ENCODE measurements at regions not wholly inside any gene's neighbourhood (a gene's known extent, or its start where the extent isn't known, plus 50 kb on each side); places are given as distances from the start of the nearest gene placed in this dataset.

DNA sequence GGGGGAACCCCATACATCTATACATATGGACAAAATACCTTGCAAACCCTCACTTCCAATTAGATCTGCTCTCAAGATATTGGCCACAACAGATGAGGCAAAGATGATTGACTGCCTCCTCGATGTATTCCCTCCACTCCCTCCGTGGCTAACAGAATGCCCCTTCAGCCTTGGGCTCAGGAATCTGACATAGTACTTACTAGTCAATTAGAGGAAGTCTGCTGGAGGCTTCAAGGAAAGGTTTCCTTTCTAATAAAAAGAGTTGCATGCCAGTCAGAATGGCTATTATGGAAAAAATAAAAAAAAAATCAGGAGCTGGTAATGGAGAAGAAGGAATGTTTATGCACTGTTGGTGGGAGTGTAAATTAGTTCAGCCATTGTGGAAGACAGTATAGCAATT is 90.4 kb upstream of the VAV3 start:
- H3K36me3 ChIP-seq (ENCODE audit: control insufficient read depth, insufficient read depth, low read length) = no peaks in the 10 kb centered on the region
- no peak overlapping the region for H3K4me2 ChIP-seq (ENCODE audit: low read length)
- WGBS (ENCODE audit: extremely low coverage, insufficient coverage, low lambda C conversion rate) = no CpG with 5 or more reads among the region's 2 CpGs
- no peak overlapping the region for H3K23ac ChIP-seq (ENCODE audit: low read length)
- no peak overlapping the region for H2BK120ac ChIP-seq (ENCODE audit: low read depth, low read length)
- no peak overlapping the region for H3K18ac ChIP-seq (ENCODE audit: low read length)
- no peak overlapping the region for H3K9ac ChIP-seq (ENCODE audit: low read length)
- H3K27ac ChIP-seq (ENCODE audit: low read depth, low read length) = no peak overlapping the region
- no peak for DNase-seq
- H2AK5ac ChIP-seq (ENCODE audit: low read length) = no peak overlapping the region
- H3K4ac ChIP-seq (ENCODE audit: low read depth, low read length) = no peak overlapping the region
- no peak overlapping the region for H2BK5ac ChIP-seq (ENCODE audit: low read length)
- no peak overlapping the region for H2BK15ac ChIP-seq (replicated peaks; ENCODE audit: low read depth)
- H3K4me3 ChIP-seq (ENCODE audit: low read length) = no peak overlapping the region
- peaks cover 26% of the 10 kb centered on the region for H3K4me1 ChIP-seq (ENCODE audit: control insufficient read depth, low read depth, low read length)
- no peaks in the 10 kb centered on the region for H3K79me2 ChIP-seq (ENCODE audit: control insufficient read depth, insufficient read depth, low read length)
- no peak overlapping the region for H3K56ac ChIP-seq (ENCODE audit: low read length)
- H4K8ac ChIP-seq (ENCODE audit: low read depth, low read length) = no peak overlapping the region
- H4K5ac ChIP-seq (ENCODE audit: low read length) = no peak overlapping the region
- no peaks in the 10 kb centered on the region for H3K27me3 ChIP-seq (ENCODE audit: insufficient read depth, low read length, poor library complexity)
- no peaks in the 10 kb centered on the region for H3K79me1 ChIP-seq (ENCODE audit: low read length)

DNA sequence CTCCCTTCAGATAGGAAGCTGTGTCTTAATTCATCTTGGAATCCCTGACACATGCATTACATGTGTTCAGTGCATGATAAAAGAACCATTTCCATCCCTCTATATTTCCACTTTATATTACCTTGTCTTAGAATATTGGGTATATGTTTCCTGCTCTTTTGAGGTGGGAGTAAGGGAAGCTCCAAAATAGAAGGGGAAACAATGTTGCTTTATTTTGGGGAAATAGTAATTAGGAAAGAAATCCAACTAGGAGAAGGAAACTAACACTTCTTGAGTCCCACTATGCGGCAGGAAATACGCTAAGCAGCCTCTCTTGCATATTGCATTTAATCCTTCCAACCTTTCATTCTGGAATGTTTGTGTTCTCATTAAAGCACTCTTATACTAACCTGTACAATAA is 89.4 kb upstream of the VAV3 start:
- Histone ChIP-seq H3K18ac (ENCODE audit: low read length) (no peak overlapping the region), H4K8ac (ENCODE audit: low read depth, low read length) (no peak overlapping the region), H2AK5ac (ENCODE audit: low read length) (no peak overlapping the region), H3K36me3 (ENCODE audit: control insufficient read depth, insufficient read depth, low read length) (no peaks in the 10 kb centered on the region), H3K27me3 (ENCODE audit: insufficient read depth, low read length, poor library complexity) (no peaks in the 10 kb centered on the region), H3K79me2 (ENCODE audit: control insufficient read depth, insufficient read depth, low read length) (no peaks in the 10 kb centered on the region), H2BK5ac (ENCODE audit: low read length) (no peak overlapping the region), H3K56ac (ENCODE audit: low read length) (peak overlapping the region; percentile 22), H3K27ac (ENCODE audit: low read depth, low read length) (no peak overlapping the region), H3K4ac (ENCODE audit: low read depth, low read length) (no peak overlapping the region), H3K9ac (ENCODE audit: low read length) (no peak overlapping the region), H3K4me2 (ENCODE audit: low read length) (no peak overlapping the region), H2BK15ac (replicated peaks; ENCODE audit: low read depth) (no peak overlapping the region), H4K5ac (ENCODE audit: low read length) (no peak overlapping the region), H3K23ac (ENCODE audit: low read length) (no peak overlapping the region), H3K4me1 (ENCODE audit: control insufficient read depth, low read depth, low read length) (peaks cover 30% of the 10 kb centered on the region), H3K4me3 (ENCODE audit: low read length) (no peak overlapping the region), H2BK120ac (ENCODE audit: low read depth, low read length) (no peak overlapping the region), H3K79me1 (ENCODE audit: low read length) (no peaks in the 10 kb centered on the region)
- no CpG with 5 or more reads among the region's 2 CpGs for WGBS (ENCODE audit: extremely low coverage, insufficient coverage, low lambda C conversion rate)
- no peak for DNase-seq

DNA sequence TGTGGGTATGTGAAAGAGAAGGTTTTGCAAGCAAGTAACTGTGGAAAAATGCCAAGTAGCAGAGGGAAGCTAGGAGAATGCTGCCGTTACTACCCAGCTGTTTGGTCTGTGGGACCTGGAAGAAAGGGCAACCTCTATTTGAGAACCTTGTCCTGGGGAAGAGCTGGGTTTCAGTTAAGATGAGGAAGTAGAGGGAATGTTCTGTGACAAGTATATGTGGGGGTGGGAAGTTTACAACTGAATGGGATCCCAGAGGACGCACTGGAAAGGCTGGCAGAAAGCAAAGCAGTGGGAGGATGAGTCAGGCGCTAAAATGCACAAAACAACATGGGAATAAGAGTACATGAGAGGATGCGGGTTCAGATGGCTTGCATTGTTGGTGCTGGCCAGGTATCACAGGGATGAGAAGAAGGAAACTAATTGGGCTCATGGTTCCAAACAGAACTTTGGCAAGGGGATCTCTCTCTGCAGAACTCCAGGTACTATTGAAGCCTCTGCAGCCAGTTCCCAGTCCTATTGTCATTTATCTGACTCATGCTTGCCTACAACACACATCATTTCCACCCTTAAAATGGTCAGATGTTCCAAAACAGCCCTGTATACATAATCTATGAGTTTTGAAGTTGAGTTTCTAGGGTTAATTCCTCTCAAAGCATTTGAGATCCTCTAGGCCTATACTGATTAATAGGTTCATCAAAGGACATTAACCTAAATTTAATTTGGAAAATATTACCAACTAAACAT is 88.5 kb upstream of the VAV3 start:
- H3K4me2 ChIP-seq (ENCODE audit: low read length) = no peak overlapping the region
- peaks cover 30% of the 10 kb centered on the region for H3K4me1 ChIP-seq (ENCODE audit: control insufficient read depth, low read depth, low read length)
- H3K9ac ChIP-seq (ENCODE audit: low read length) = no peak overlapping the region
- no peak overlapping the region for H2AK5ac ChIP-seq (ENCODE audit: low read length)
- H3K4ac ChIP-seq (ENCODE audit: low read depth, low read length) = no peak overlapping the region
- H3K4me3 ChIP-seq (ENCODE audit: low read length) = no peak overlapping the region
- H3K27ac ChIP-seq (ENCODE audit: low read depth, low read length) = no peak overlapping the region
- no peak overlapping the region for H4K8ac ChIP-seq (ENCODE audit: low read depth, low read length)
- H3K79me2 ChIP-seq (ENCODE audit: control insufficient read depth, insufficient read depth, low read length) = no peaks in the 10 kb centered on the region
- no peak overlapping the region for H2BK5ac ChIP-seq (ENCODE audit: low read length)
- H4K5ac ChIP-seq (ENCODE audit: low read length) = no peak overlapping the region
- no peaks in the 10 kb centered on the region for H3K79me1 ChIP-seq (ENCODE audit: low read length)
- H3K36me3 ChIP-seq (ENCODE audit: control insufficient read depth, insufficient read depth, low read length) = no peaks in the 10 kb centered on the region
- no peak overlapping the region for H3K18ac ChIP-seq (ENCODE audit: low read length)
- H3K23ac ChIP-seq (ENCODE audit: low read length) = no peak overlapping the region
- no peak overlapping the region for H3K56ac ChIP-seq (ENCODE audit: low read length)
- DNase-seq = no peak
- H3K27me3 ChIP-seq (ENCODE audit: insufficient read depth, low read length, poor library complexity) = no peaks in the 10 kb centered on the region
- no peak overlapping the region for H2BK15ac ChIP-seq (replicated peaks; ENCODE audit: low read depth)
- no CpG with 5 or more reads among the region's 4 CpGs for WGBS (ENCODE audit: extremely low coverage, insufficient coverage, low lambda C conversion rate)
- H2BK120ac ChIP-seq (ENCODE audit: low read depth, low read length) = no peak overlapping the region

DNA sequence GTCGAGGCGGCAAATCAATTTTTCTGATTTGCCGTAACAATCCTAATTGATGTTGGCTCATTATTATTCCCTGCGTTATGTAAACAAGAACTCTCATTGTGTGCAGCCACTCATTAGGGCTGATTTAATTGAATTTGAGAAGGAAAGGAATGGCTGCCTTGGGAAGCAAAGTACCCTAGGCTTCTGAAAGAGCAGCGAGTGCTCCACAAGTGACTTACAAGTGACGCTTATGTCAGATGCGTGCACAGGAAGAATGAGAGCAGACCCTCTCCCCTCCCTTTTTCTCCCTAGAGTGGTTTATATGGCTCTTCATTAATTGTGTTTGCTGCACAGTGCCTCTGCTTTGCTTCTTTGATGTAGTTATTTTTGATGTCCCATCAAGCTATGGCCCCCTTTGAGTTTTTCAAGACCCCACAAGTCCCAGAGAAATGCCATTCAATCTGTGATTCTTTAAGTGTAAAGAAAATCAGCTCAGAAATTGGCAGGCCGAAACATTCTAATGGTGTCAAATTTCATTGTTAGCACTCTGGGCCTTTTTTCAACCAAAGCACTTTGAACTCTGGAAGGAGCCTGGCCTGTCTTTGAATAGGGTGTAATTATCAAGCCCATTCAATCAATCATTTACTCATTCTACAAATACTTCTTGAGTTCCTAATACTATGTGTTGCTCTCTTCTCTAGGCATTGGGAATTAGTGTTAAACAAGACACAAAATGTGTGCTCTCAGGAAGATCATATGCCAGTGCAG is 86.8 kb upstream of the VAV3 start:
- no peaks in the 10 kb centered on the region for H3K27me3 ChIP-seq (ENCODE audit: insufficient read depth, low read length, poor library complexity)
- H3K79me1 ChIP-seq (ENCODE audit: low read length) = no peaks in the 10 kb centered on the region
- H3K27ac ChIP-seq (ENCODE audit: low read depth, low read length) = peak overlapping the region; percentile 53
- no peak overlapping the region for H4K8ac ChIP-seq (ENCODE audit: low read depth, low read length)
- H3K79me2 ChIP-seq (ENCODE audit: control insufficient read depth, insufficient read depth, low read length) = no peaks in the 10 kb centered on the region
- H3K36me3 ChIP-seq (ENCODE audit: control insufficient read depth, insufficient read depth, low read length) = no peaks in the 10 kb centered on the region
- peaks cover 27% of the 10 kb centered on the region for H3K4me1 ChIP-seq (ENCODE audit: control insufficient read depth, low read depth, low read length)
- no peak overlapping the region for H3K23ac ChIP-seq (ENCODE audit: low read length)
- peak overlapping the region; percentile 87 for H2BK15ac ChIP-seq (replicated peaks; ENCODE audit: low read depth)
- H2BK120ac ChIP-seq (ENCODE audit: low read depth, low read length) = peak overlapping the region; percentile 29
- H3K18ac ChIP-seq (ENCODE audit: low read length) = peak overlapping the region; percentile 89
- H2AK5ac ChIP-seq (ENCODE audit: low read length) = no peak overlapping the region
- WGBS (ENCODE audit: extremely low coverage, insufficient coverage, low lambda C conversion rate) = no CpG with 5 or more reads among the region's 8 CpGs
- no peak overlapping the region for H3K4me2 ChIP-seq (ENCODE audit: low read length)
- no peak overlapping the region for H3K9ac ChIP-seq (ENCODE audit: low read length)
- no peak overlapping the region for H2BK5ac ChIP-seq (ENCODE audit: low read length)
- DNase-seq = peak; percentile 62
- peak overlapping the region; percentile 40 for H3K56ac ChIP-seq (ENCODE audit: low read length)
- H4K5ac ChIP-seq (ENCODE audit: low read length) = no peak overlapping the region
- no peak overlapping the region for H3K4me3 ChIP-seq (ENCODE audit: low read length)
- peak overlapping the region; percentile 59 for H3K4ac ChIP-seq (ENCODE audit: low read depth, low read length)

DNA sequence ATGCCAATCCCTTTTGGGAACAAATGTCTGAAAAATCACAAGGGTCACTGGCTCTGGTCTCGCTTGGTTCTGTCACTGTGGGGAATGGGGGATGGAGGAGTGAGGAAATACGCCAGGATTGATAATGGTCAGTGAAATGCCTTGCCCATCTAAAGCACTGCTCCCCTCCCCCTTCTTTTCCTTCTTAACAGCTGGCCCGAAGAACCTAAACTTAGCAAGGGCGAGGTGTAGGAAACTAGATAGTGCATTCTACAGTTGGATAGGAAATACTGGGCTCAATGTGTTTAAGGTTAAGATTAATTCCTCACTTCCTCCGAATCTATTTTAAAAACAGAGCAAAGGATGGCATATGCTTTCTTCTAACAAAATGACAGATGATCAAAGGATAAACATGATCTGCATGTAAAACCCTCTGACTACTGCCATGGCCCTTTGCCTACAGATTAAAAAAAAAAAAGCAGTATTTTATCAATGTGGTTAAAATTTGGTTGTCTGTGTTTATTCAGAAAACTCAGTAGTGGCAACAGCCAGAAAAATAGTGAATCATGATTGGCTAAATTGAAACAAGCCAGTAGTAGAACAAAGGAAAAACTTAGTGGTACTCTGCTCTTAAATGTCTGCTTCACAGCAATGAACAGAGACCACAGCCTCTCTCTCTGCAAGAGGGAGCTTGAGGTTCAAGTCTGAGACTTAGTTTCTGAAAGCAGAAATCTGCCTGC is 86.1 kb upstream of the VAV3 start:
- Histone ChIP-seq H4K5ac (ENCODE audit: low read length) (no peak overlapping the region), H4K8ac (ENCODE audit: low read depth, low read length) (no peak overlapping the region), H3K4me2 (ENCODE audit: low read length) (no peak overlapping the region), H2BK15ac (replicated peaks; ENCODE audit: low read depth) (peak overlapping the region; percentile 87), H3K23ac (ENCODE audit: low read length) (no peak overlapping the region), H3K9ac (ENCODE audit: low read length) (no peak overlapping the region), H3K36me3 (ENCODE audit: control insufficient read depth, insufficient read depth, low read length) (no peaks in the 10 kb centered on the region), H3K4me1 (ENCODE audit: control insufficient read depth, low read depth, low read length) (peaks cover 29% of the 10 kb centered on the region), H3K79me2 (ENCODE audit: control insufficient read depth, insufficient read depth, low read length) (no peaks in the 10 kb centered on the region), H3K56ac (ENCODE audit: low read length) (peak overlapping the region; percentile 6), H2BK5ac (ENCODE audit: low read length) (no peak overlapping the region), H3K79me1 (ENCODE audit: low read length) (no peaks in the 10 kb centered on the region), H3K27ac (ENCODE audit: low read depth, low read length) (peak overlapping the region; percentile 53), H3K4ac (ENCODE audit: low read depth, low read length) (no peak overlapping the region), H2AK5ac (ENCODE audit: low read length) (no peak overlapping the region), H3K4me3 (ENCODE audit: low read length) (no peak overlapping the region), H2BK120ac (ENCODE audit: low read depth, low read length) (peak overlapping the region; percentile 29), H3K27me3 (ENCODE audit: insufficient read depth, low read length, poor library complexity) (no peaks in the 10 kb centered on the region), H3K18ac (ENCODE audit: low read length) (peak overlapping the region; percentile 89)
- WGBS (ENCODE audit: extremely low coverage, insufficient coverage, low lambda C conversion rate) = no CpG with 5 or more reads among the region's 5 CpGs
- peak; percentile 48 for DNase-seq

Data from mesendoderm (in vitro differentiated cells).